ENCODE measurements at regions not wholly inside any gene's neighbourhood (a gene's known extent, or its start where the extent isn't known, plus 50 kb on each side); places are given as distances from the start of the nearest gene placed in this dataset.

- no peak for FAIRE-seq
- no peaks in the 10 kb centered on the region for H3K27me3 ChIP-seq (ENCODE audit: control insufficient read depth, extremely low read depth, insufficient read depth, low read length)
- dilution Hi-C loops (cut with MboI; ENCODE audit: extremely low pct_ligation_motif_present, low sequenced_read_pairs), result no loop called here
Observed at GRCh38 chr4:55296096-55296495, 49.9 kb upstream of the SRD5A3 start.

More at GRCh38 chr4:55296096-55296495, 49.9 kb upstream of the SRD5A3 start:
- no peak for DNase-seq (ENCODE audit: low read depth, low spot score)
- Histone ChIP-seq H3K4me2 (ENCODE audit: control insufficient read depth, extremely low read depth, insufficient read depth, low read depth, low read length) (no peak overlapping the region), H3K79me2 (ENCODE audit: control insufficient read depth, insufficient read depth, low read length) (no peaks in the 10 kb centered on the region), H3K9me1 (ENCODE audit: control insufficient read depth, extremely low read depth, insufficient read depth, low read length) (no peaks in the 10 kb centered on the region), H2AFZ (ENCODE audit: control insufficient read depth, low read length) (no peak overlapping the region), H3K9ac (ENCODE audit: control insufficient read depth, extremely low read depth, insufficient read depth, low read length) (no peak overlapping the region), H3K4me3 (ENCODE audit: control insufficient read depth in 2 of 3, extremely low read depth in 1 of 3, insufficient read depth in 2 of 3, low read depth in 1 of 3, low read length in 3 of 3) (no peak overlapping the region), H3K4me1 (ENCODE audit: control insufficient read depth, extremely low read depth, insufficient read depth, low read length) (no peaks in the 10 kb centered on the region), H4K20me1 (ENCODE audit: control insufficient read depth, extremely low read depth, insufficient read depth, low read length) (no peaks in the 10 kb centered on the region), H3K36me3 (ENCODE audit: control insufficient read depth in 2 of 2, extremely low read depth in 1 of 2, insufficient read depth in 2 of 2, low read length in 2 of 2) (no peaks in the 10 kb centered on the region), H3K27ac (ENCODE audit: control insufficient read depth, insufficient read depth, low read length) (no peak overlapping the region), H3K9me3 (ENCODE audit: control insufficient read depth, low read depth, low read length) (no peaks in the 10 kb centered on the region)
- TF ChIP-seq CTCF (optimal IDR thresholded peaks at IDR 0.05 in 1 of 3, IDR thresholded peaks at IDR 0.05 in 1 of 3, conservative IDR thresholded peaks at IDR 0.05 in 1 of 3; ENCODE audit: extremely low read depth in 1 of 3, insufficient read depth in 2 of 3, low read length in 3 of 3), result no peak
- TF ChIP-seq EZH2 (IDR thresholded peaks at IDR 0.05; ENCODE audit: low read length), result no peak

Small RNAs in the stretch of these regions (small RNA-seq; reads per million reads assigned to genes)
- gene RN7SL822P (ENCODE audit: insufficient read length in 3 of 3, low read depth in 3 of 3, low replicate concordance in 1 of 3), result 0 reads per million in 3 experiments
- 0 reads per million in 3 experiments for gene RNU6-746P (ENCODE audit: insufficient read length in 3 of 3, low read depth in 3 of 3, low replicate concordance in 1 of 3)

Data from keratinocyte (primary cell).